Progenitor cell of endocrine pancreas (in vitro differentiated cells): ENCODE measurements at regions not wholly inside any gene's neighbourhood (a gene's known extent, or its start where the extent isn't known, plus 50 kb on each side); places are given as distances from the start of the nearest gene placed in this dataset.

Experiments
- DNase-seq: peaks from one replicate; pipeline ENCODE4 v3.0.0; 2021; ENCODE audit warnings: low spot score; ENCODE audit not compliant: unreplicated experiment
- H3K27ac Mint-ChIP-seq: 2 replicates; pipeline ENCODE4 v1.8.0; 2021; ENCODE audit warnings: mild to moderate bottlenecking, moderate library complexity, mixed read lengths
- H3K27me3 Mint-ChIP-seq: 2 replicates; pipeline ENCODE4 v1.8.0; 2021; ENCODE audit warnings: mixed read lengths
- H3K36me3 Mint-ChIP-seq: 2 replicates; pipeline ENCODE4 v1.8.0; 2022; ENCODE audit warnings: mixed read lengths; ENCODE audit not compliant: insufficient read depth
- H3K4me1 Mint-ChIP-seq: 2 replicates; pipeline ENCODE4 v1.8.0; 2021; ENCODE audit warnings: low read depth, mixed read lengths
- H3K4me3 Mint-ChIP-seq: 2 replicates; pipeline ENCODE4 v1.8.0; 2021; ENCODE audit warnings: low read depth, mild to moderate bottlenecking, moderate library complexity, mixed read lengths
- H3K9me3 Mint-ChIP-seq: 2 replicates; pipeline ENCODE4 v1.8.0; 2021; ENCODE audit warnings: low read depth, mixed read lengths
- TF ChIP-seq, protein P1 (sequence below): fragments of 200-600 bp; sonication (generic); IDR thresholded peaks from one replicate; pipeline ENCODE4 v1.5.0; 2021; ENCODE audit warnings: antibody characterized with exemption, mild to moderate bottlenecking; ENCODE audit not compliant: unreplicated experiment

DNA sequence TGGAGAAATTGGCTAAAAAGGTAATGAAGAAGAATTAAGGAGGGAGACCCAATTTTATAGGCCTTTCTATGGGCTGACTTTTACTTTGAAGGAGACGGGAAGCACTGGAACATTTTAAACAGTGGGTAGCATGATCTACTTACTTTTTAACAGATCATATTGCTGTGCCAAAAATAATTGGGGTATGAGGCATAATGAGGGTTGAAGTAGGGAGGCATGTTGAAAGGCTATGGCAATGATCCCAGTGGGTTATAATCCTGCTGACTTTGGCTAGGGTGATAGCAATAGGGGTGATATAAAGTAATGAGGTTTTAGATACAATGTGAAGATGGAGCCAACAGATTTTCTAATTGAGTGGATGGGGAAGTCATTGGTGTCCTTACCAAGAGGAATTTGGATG lies 73.2 kb downstream of the GPR37 start:
- H3K4me1 Mint-ChIP-seq = no peaks in the 10 kb centered on the region
- H3K27me3 Mint-ChIP-seq = no peaks in the 10 kb centered on the region
- no peaks in the 10 kb centered on the region for H3K36me3 Mint-ChIP-seq
- no peaks in the 10 kb centered on the region for H3K9me3 Mint-ChIP-seq
- DNase-seq = no peak
- no peak overlapping the region for H3K4me3 Mint-ChIP-seq
- TF ChIP-seq, protein P1, sequence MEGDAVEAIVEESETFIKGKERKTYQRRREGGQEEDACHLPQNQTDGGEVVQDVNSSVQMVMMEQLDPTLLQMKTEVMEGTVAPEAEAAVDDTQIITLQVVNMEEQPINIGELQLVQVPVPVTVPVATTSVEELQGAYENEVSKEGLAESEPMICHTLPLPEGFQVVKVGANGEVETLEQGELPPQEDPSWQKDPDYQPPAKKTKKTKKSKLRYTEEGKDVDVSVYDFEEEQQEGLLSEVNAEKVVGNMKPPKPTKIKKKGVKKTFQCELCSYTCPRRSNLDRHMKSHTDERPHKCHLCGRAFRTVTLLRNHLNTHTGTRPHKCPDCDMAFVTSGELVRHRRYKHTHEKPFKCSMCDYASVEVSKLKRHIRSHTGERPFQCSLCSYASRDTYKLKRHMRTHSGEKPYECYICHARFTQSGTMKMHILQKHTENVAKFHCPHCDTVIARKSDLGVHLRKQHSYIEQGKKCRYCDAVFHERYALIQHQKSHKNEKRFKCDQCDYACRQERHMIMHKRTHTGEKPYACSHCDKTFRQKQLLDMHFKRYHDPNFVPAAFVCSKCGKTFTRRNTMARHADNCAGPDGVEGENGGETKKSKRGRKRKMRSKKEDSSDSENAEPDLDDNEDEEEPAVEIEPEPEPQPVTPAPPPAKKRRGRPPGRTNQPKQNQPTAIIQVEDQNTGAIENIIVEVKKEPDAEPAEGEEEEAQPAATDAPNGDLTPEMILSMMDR = no peak
- no peak overlapping the region for H3K27ac Mint-ChIP-seq

DNA sequence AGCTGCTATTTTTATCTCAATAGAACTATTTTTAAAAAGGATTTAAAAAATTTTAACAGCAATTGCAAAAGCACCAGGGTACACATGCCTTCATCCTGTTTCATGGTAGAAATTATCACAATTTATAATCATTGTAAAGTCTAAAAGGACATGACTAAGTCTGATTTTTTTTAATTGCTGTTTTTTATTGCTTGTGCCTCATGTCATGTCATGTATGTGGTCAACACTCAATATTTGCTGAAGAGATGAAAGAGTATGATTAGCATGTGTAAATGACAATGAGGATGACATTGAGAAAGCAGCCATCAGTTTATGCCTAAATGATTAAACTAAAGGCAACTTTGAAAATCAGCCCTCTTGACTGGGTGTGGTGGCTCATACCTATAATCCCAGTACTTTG lies 74.8 kb downstream of the GPR37 start:
- Mint-ChIP-seq H3K36me3 (no peaks in the 10 kb centered on the region), H3K27me3 (no peaks in the 10 kb centered on the region), H3K9me3 (no peaks in the 10 kb centered on the region), H3K4me1 (no peaks in the 10 kb centered on the region), H3K27ac (no peak overlapping the region), H3K4me3 (no peak overlapping the region)
- TF ChIP-seq, protein P1 = no peak
- no peak for DNase-seq

DNA sequence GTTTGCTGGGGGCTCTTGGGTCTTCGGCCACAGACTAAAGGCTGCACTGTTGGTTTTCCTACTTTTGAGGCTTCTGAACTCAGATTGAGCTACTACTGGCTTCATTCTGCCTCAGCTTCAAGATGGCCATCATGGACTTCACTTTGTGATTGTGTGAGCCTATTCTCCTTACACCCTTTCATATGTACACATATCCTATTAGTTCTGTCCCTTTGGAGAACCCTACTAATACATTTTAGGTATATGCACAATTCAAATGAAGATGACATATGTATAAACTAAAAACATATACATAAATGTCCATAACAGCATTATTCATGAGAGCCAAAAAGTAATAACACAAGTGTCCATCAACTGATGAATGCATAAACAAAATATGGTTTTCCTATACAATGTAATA lies 75.7 kb downstream of the GPR37 start:
- Mint-ChIP-seq H3K4me1 (no peaks in the 10 kb centered on the region), H3K9me3 (no peaks in the 10 kb centered on the region), H3K27me3 (no peaks in the 10 kb centered on the region), H3K4me3 (no peak overlapping the region), H3K27ac (no peak overlapping the region), H3K36me3 (no peaks in the 10 kb centered on the region)
- DNase-seq = no peak
- TF ChIP-seq, protein P1 = no peak

DNA sequence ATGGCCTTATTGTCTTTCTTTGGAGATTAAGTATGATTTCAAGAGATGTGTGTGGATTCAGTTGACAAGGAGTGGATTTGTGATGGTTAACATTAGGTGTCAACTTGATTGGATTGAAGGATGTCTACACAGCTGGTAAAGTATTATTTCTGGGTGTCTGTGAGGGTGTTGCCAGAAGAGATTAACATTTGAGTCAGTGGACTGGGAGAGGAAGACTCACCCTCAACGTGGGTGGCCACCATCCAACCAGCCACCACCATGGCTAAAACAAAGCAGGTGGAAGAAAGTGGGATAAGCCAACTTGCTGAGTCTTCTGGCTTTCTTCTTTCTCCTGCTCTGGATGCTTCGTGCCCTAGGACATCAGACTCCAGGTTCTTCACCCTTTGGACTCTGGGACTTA lies 76.1 kb downstream of the GPR37 start:
- Mint-ChIP-seq H3K9me3 (no peaks in the 10 kb centered on the region), H3K27me3 (no peaks in the 10 kb centered on the region), H3K36me3 (no peaks in the 10 kb centered on the region), H3K27ac (no peak overlapping the region), H3K4me3 (no peak overlapping the region), H3K4me1 (no peaks in the 10 kb centered on the region)
- DNase-seq = no peak
- TF ChIP-seq, protein P1 = no peak

DNA sequence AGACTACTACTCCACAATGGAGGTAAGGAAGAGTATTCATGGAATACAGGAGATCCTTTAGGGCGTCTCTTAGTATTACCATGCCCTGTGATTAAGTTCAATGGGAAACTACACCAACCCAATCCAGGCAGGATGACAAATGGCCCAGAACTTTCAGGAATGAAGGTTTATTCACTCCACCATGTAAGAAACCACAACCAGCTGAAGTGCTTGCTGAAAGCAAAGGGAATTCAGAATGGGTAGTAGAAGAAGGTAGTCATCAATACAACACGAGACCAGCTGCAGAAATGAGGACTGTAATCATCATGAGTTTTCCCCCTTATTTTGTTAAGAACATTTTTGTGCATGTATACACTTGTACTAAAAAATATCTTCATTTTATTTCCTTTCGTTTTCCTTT lies 76.6 kb downstream of the GPR37 start:
- H3K36me3 Mint-ChIP-seq = no peaks in the 10 kb centered on the region
- H3K27me3 Mint-ChIP-seq = no peaks in the 10 kb centered on the region
- TF ChIP-seq, protein P1 = no peak
- H3K27ac Mint-ChIP-seq = no peak overlapping the region
- no peaks in the 10 kb centered on the region for H3K4me1 Mint-ChIP-seq
- H3K4me3 Mint-ChIP-seq = no peak overlapping the region
- DNase-seq = no peak
- H3K9me3 Mint-ChIP-seq = no peaks in the 10 kb centered on the region
